SK-N-SH (cell line): ENCODE measurements at regions not wholly inside any gene's neighbourhood (a gene's known extent, or its start where the extent isn't known, plus 50 kb on each side); places are given as distances from the start of the nearest gene placed in this dataset.
A peak's percentile ranks its signal among the peaks of the same experiment; 100 is the strongest.

Source experiments
- CTCF ChIA-PET: fragments of 300-600, 350-600 bp; formaldehyde crosslinking; extraction: SDS; loops from one replicate; lab custom pipeline; 2021; lab: Yijun Ruan, JAX
- POLR2A ChIA-PET: fragments of 350-600 bp; sonication (Branson Sonifier 250); formaldehyde crosslinking; extraction: SDS; loops from one replicate; lab custom pipeline; 2020; ENCODE audit warnings: antibody characterized with exemption, inconsistent platforms; lab: Yijun Ruan, JAX
- DNase-seq: peaks from one replicate; pipeline ENCODE4 v3.0.0; 2012
- H2AFZ ChIP-seq: fragments of 200-600 bp; sonication (generic); 2 replicates; pipeline ENCODE4 v1.8.1; 2016; ENCODE audit warnings: antibody characterized with exemption, mild to moderate bottlenecking, low read depth
- H3F3A ChIP-seq: fragments of 200-600 bp; sonication (generic); replicated peaks from 2 replicates; pipeline ENCODE3; 2016; ENCODE audit warnings: antibody characterized with exemption, mild to moderate bottlenecking; ENCODE audit not compliant: insufficient read depth
- H3K27ac ChIP-seq, 2 experiments: fragments of 200-500 bp in 1 of 2; fragments of 200-600 bp in 1 of 2; sonication (Bioruptor generic) in 1 of 2; sonication (generic), shearing (Covaris generic) in 1 of 2; 2 replicates each; pipeline versions ENCODE4 v1.5.1 to v1.6.1; 2014 to 2016; ENCODE audit warnings: low read depth in 2 of 2, inconsistent platforms in 1 of 2, low read length in 1 of 2, mild to moderate bottlenecking in 1 of 2, mixed read lengths in 1 of 2
- H3K27me3 ChIP-seq: fragments of 200-600 bp; sonication (generic), shearing (Covaris generic); 2 replicates; pipeline ENCODE4 v1.6.1; 2016; ENCODE audit warnings: mixed run types; ENCODE audit not compliant: insufficient read depth
- H3K36me3 ChIP-seq, 2 experiments: fragments of 200-500 bp in 1 of 2; fragments of 200-600 bp in 1 of 2; sonication (Bioruptor generic) in 1 of 2; sonication (generic) in 1 of 2; replicated peaks in 1 of 2; 2 replicates each; pipeline versions ENCODE3 to v1.5.1; 2014 to 2016; ENCODE audit warnings: low read length in 1 of 2, mild to moderate bottlenecking in 1 of 2; ENCODE audit not compliant: insufficient read depth in 2 of 2, control insufficient read depth in 1 of 2
- H3K4me1 ChIP-seq, 2 experiments: fragments of 200-500 bp in 1 of 2; fragments of 200-600 bp in 1 of 2; sonication (Bioruptor generic) in 1 of 2; sonication (generic), shearing (Covaris generic) in 1 of 2; 2 replicates each; pipeline versions ENCODE4 v1.5.1 to v1.6.1; 2014 to 2016; ENCODE audit warnings: low read depth in 1 of 2, low read length in 1 of 2, mixed run types in 1 of 2; ENCODE audit not compliant: insufficient read depth in 2 of 2, control insufficient read depth in 1 of 2
- H3K4me2 ChIP-seq: fragments of 200-600 bp; sonication (generic), shearing (Covaris generic); 2 replicates; pipeline ENCODE4 v1.6.1; 2017; ENCODE audit warnings: mixed run types
- H3K4me3 ChIP-seq, 2 experiments: fragments of 200-500 bp in 1 of 2; fragments of 200-600 bp in 1 of 2; sonication (Bioruptor generic) in 1 of 2; sonication (generic), shearing (Covaris generic) in 1 of 2; 2 replicates each; pipeline versions ENCODE4 v1.5.1 to v1.8.1; 2014 to 2016; ENCODE audit warnings: low read depth in 2 of 2, inconsistent platforms in 1 of 2, low read length in 1 of 2, mild to moderate bottlenecking in 1 of 2, mixed read lengths in 1 of 2, moderate library complexity in 1 of 2
- H3K79me2 ChIP-seq: fragments of 200-600 bp; sonication (generic); 2 replicates; pipeline ENCODE4 v1.8.1; 2017; ENCODE audit warnings: mild to moderate bottlenecking; ENCODE audit not compliant: insufficient read depth
- H3K9ac ChIP-seq: fragments of 200-600 bp; sonication (generic); 2 replicates; pipeline ENCODE4 v1.6.1; 2017; ENCODE audit warnings: mixed run types
- H3K9me2 ChIP-seq: fragments of 200-600 bp; sonication (generic); 2 replicates; pipeline ENCODE4 v1.6.1; 2017; ENCODE audit warnings: mixed run types
- H3K9me3 ChIP-seq: fragments of 200-600 bp; sonication (generic); 2 replicates; pipeline ENCODE4 v1.6.1; 2017; ENCODE audit warnings: mixed run types, mild to moderate bottlenecking, moderate library complexity
- H4K20me1 ChIP-seq: fragments of 200-600 bp; sonication (generic); 2 replicates; pipeline ENCODE4 v1.6.1; 2017; ENCODE audit warnings: mild to moderate bottlenecking, mixed run types; ENCODE audit not compliant: insufficient read depth
- CHD2 ChIP-seq: fragments of 150-350 bp; IDR thresholded peaks from 2 replicates; pipeline ENCODE4 v1.6.1; 2018; ENCODE audit warnings: low read length; ENCODE audit not compliant: partially characterized antibody
- EP300 ChIP-seq, 2 experiments: IDR thresholded peaks; 2 replicates each; pipeline versions ENCODE4 v1.4.0 to v1.6.1; 2012; ENCODE audit warnings: borderline replicate concordance in 1 of 2, low read depth in 1 of 2, low read length in 1 of 2
- FOSL2 ChIP-seq: IDR thresholded peaks from 2 replicates; pipeline ENCODE4 v1.4.0; 2012; ENCODE audit warnings: low read depth, mild to moderate bottlenecking, moderate library complexity, borderline replicate concordance
- JUND ChIP-seq: IDR thresholded peaks from 2 replicates; pipeline ENCODE4 v1.4.0; 2012
- RFX5 ChIP-seq: IDR thresholded peaks from 2 replicates; pipeline ENCODE4 v1.6.1; 2012; ENCODE audit warnings: mild to moderate bottlenecking, improper control_type of control experiment, low read length
- SMC3 ChIP-seq: IDR thresholded peaks from 2 replicates; pipeline ENCODE4 v1.6.1; 2012; ENCODE audit warnings: low read depth, low read length, improper control_type of control experiment
- TAF1 ChIP-seq: IDR thresholded peaks from 2 replicates; pipeline ENCODE4 v1.6.1; 2012; ENCODE audit warnings: low read depth, mild to moderate bottlenecking, low read length, moderate library complexity, borderline replicate concordance
- TCF12 ChIP-seq: IDR thresholded peaks from 2 replicates; pipeline ENCODE4 v1.4.0; 2012
- TEAD4 ChIP-seq: IDR thresholded peaks from 2 replicates; pipeline ENCODE4 v1.4.0; 2012; ENCODE audit warnings: mild to moderate bottlenecking, borderline replicate concordance; ENCODE audit not compliant: insufficient read depth
- WGBS: methylation state at CpG from one replicate; pipeline ENCODE4 v1.1.6; 2017; ENCODE audit warnings: low lambda C conversion rate; 5-methylcytosine and 5-hydroxymethylcytosine counted together
- TF ChIP-seq, protein P1 (sequence below): IDR thresholded peaks from 2 replicates; pipeline ENCODE4 v1.4.0; 2012; ENCODE audit warnings: low read depth, borderline replicate concordance
- TF ChIP-seq, protein P2 (sequence below): IDR thresholded peaks from 2 replicates; pipeline ENCODE4 v1.4.0; 2012; ENCODE audit warnings: low read depth

DNA sequence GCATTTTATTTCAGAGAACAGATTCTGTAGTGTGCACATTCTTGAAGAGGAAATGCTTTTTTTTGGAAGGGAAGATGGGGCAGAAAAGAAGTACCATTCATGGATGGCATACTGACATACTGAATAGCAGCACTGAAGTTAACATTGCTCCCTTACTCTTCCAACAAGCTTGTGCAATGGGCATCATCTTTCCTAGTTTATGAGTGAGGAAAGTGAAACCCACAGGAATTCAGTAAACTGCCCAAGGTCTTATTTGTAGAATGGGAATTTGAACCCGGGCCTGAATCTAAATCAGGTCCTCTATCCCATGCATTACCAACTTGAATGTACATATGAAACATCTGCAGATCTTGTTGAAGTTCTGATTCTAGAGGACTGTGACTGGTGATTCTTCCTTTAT is 215.7 kb upstream of the FGGY start (continued):
- TF ChIP-seq SMC3 (no peak), CHD2 (no peak)

DNA sequence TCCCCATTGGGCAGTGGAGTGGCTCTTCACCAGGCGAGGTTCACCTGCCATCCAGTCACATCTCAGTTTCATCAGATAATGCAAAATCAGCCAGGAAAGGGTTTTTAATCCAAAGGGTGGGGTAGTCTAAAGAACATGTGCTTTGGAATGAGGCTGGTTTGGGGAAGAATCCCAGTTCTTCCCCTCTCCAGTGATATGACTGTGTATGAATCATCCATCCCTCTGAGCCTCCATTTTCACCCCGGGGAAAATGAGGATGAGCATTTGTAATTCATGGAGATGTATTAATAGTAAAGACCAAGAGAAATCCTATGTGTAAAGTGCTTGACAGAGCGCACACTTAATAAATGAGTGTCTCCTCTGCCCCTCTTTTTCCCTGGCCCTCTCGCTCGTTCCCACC is 215.1 kb upstream of the FGGY start:
- Histone ChIP-seq H3K4me3 (no peak overlapping the region), H3K9ac (no peak overlapping the region), H3K36me3 (no peaks in the 10 kb centered on the region), H3K79me2 (no peaks in the 10 kb centered on the region), H3K4me2 (no peak overlapping the region), H3K4me1 (peaks cover 12 to 24% of the 10 kb centered on the region in 2 experiments), H4K20me1 (no peaks in the 10 kb centered on the region), H2AFZ (peak overlapping the region; percentile 36; the same call in 1 of the 2 replicates), H3F3A (peaks cover 9% of the 10 kb centered on the region), H3K9me2 (no peaks in the 10 kb centered on the region), H3K9me3 (no peaks in the 10 kb centered on the region), H3K27me3 (no peaks in the 10 kb centered on the region), H3K27ac (no peak overlapping the region)
- WGBS = 82% methylated on average over 5 of the region's 5 CpGs
- no peak for DNase-seq
- ChIA-PET POLR2A (no interaction called here), CTCF (interaction anchor here (1.7 kb wide), 1 partner anchor 12 kb away, joined by 3 read pairs; no protein-coding TSS in a partner anchor)
- TF ChIP-seq CHD2 = no peak
- TF ChIP-seq FOSL2 = peak; percentile 53; the same call in 1 of the 2 replicates
- TF ChIP-seq JUND = 0 out of 2 replicates have a peak, but pooled peaks have one; percentile 16

DNA sequence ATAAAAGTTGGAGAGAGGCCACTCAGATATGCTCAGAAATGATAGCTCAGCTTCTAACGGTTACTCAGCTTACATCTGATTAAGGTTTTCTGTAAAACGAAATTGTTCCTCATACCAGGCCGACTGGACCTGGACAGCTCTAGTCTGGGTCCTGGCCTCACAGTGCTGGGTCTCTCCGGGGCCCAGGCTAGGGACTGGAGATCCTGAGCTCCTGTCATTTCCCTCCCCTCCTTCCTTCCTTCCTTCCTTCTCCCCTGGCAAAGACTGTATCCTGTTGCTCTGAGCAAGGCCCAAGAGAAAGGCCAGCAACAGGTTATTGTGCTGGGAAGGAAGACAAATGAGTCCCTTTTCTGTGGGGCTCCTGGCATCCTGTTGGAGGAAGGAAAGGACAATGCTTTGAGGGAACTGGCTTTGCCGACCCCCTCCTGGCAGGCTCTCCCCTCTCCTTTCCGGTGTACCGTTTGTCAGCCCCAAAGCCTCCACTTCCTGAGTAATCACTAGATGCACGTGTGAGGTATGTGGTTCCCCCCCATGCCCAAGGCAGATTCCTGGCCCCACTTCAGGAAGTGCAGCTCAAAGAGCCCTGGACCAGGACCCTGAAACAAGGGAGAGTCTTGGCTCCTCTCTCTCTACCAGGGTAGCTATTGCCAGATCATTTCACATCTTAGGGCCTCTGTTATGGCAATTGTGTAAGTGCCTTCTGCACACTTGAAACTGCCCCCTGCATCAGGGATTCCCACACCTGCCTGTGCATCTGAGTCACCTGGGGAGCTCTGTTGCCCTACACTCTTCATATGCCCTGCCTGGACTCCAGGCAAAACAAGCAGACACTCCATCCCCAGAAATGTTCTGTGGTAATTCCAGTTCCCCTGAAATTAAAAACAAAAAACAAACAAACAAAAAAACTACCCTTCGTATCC is 212.7 kb upstream of the FGGY start:
- no peak overlapping the region for H3K4me3 ChIP-seq
- peak overlapping the region in 1 of 2 experiments; percentile 66; a peak in 2 of 4 replicates for H3K27ac ChIP-seq
- H3F3A ChIP-seq = peaks cover 9% of the 10 kb centered on the region
- H3K9me2 ChIP-seq = no peaks in the 10 kb centered on the region
- ChIA-PET POLR2A (no interaction called here), CTCF (interaction anchor here (0.7 to 1.5 kb wide), 2 partner anchors 13 to 615 kb away, joined by 3 to 4 read pairs; no protein-coding TSS in a partner anchor)
- H2AFZ ChIP-seq = peak overlapping the region; percentile 71
- peak overlapping the region; percentile 12; the same call in 1 of the 2 replicates for H3K9ac ChIP-seq
- no peaks in the 10 kb centered on the region for H3K27me3 ChIP-seq
- H4K20me1 ChIP-seq = no peaks in the 10 kb centered on the region
- no peaks in the 10 kb centered on the region for H3K36me3 ChIP-seq
- DNase-seq = no peak
- no peaks in the 10 kb centered on the region for H3K79me2 ChIP-seq
- TF ChIP-seq, protein P1, sequence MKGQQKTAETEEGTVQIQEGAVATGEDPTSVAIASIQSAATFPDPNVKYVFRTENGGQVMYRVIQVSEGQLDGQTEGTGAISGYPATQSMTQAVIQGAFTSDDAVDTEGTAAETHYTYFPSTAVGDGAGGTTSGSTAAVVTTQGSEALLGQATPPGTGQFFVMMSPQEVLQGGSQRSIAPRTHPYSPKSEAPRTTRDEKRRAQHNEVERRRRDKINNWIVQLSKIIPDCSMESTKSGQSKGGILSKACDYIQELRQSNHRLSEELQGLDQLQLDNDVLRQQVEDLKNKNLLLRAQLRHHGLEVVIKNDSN = no peak
- TF ChIP-seq RFX5 = no peak
- no peak for TF ChIP-seq CHD2
- peak; percentile 55 for TF ChIP-seq TCF12
- peak in 1 of 2 experiments; percentile 63; a peak in 1 of 4 replicates for TF ChIP-seq EP300 (IDR thresholded peaks at IDR 0.05; ENCODE audit: borderline replicate concordance in 1 of 2, low read depth in 1 of 2, low read length in 1 of 2)
- 0 out of 2 replicates have a peak, but pooled peaks have one; percentile 36 for TF ChIP-seq TEAD4
- TF ChIP-seq, protein P2, sequence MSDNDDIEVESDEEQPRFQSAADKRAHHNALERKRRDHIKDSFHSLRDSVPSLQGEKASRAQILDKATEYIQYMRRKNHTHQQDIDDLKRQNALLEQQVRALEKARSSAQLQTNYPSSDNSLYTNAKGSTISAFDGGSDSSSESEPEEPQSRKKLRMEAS = peak; percentile 56; the same call in 1 of the 2 replicates
- TF ChIP-seq TAF1 = no peak
- TF ChIP-seq, all 33 proteins: peak for 4
- Histone ChIP-seq H3K4me2 (peak overlapping the region; percentile 20; the same call in 1 of the 2 replicates), H3K9me3 (peaks cover 7% of the 10 kb centered on the region; the same call in 1 of the 2 replicates), H3K4me1 (peaks cover 5 to 23% of the 10 kb centered on the region in 2 experiments; a peak in 3 of 4 replicates)
- 36% methylated on average over 7 of the region's 9 CpGs for WGBS
